MCF 10A (cell line): ENCODE measurements at regions not wholly inside any gene's neighbourhood (a gene's known extent, or its start where the extent isn't known, plus 50 kb on each side); places are given as distances from the start of the nearest gene placed in this dataset.

Experiments used
- BruUV-seq: library from RNA; stranded (reverse); fragments of 400-500 nt; replicated peaks from 2 replicates; lab custom pipeline; 2021; lab: Mats Ljungman, UMichigan
- CTCF ChIA-PET: fragments of 300-600 bp; sonication (Branson Sonifier 250); formaldehyde crosslinking; extraction: SDS; loops from one replicate; lab custom pipeline; 2021; ENCODE audit warnings: antibody characterized with exemption, inconsistent platforms; lab: Yijun Ruan, JAX
- POLR2A ChIA-PET: fragments of 300-600, 350-650 bp; sonication (Branson Sonifier 250); formaldehyde crosslinking; extraction: SDS; loops from one replicate; lab custom pipeline; 2020; ENCODE audit warnings: antibody characterized with exemption, inconsistent platforms; lab: Yijun Ruan, JAX
- DNase-seq: peaks from one replicate; pipeline ENCODE4 v3.0.0-alpha.2; 2018; ENCODE audit not compliant: unreplicated experiment
- H3K27ac Mint-ChIP-seq: one replicate; pipeline ENCODE4 v1.8.0; 2022; ENCODE audit warnings: mild to moderate bottlenecking, low read depth, mixed read lengths; ENCODE audit not compliant: unreplicated experiment
- H3K27me3 Mint-ChIP-seq: one replicate; pipeline ENCODE4 v1.8.0; 2022; ENCODE audit warnings: mixed read lengths; ENCODE audit not compliant: insufficient read depth, unreplicated experiment
- H3K36me3 Mint-ChIP-seq: one replicate; pipeline ENCODE4 v1.8.0; 2022; ENCODE audit warnings: mild to moderate bottlenecking, moderate library complexity, mixed read lengths; ENCODE audit not compliant: insufficient read depth, unreplicated experiment
- H3K4me1 Mint-ChIP-seq: one replicate; pipeline ENCODE4 v1.8.0; 2022; ENCODE audit warnings: mixed read lengths; ENCODE audit not compliant: insufficient read depth, unreplicated experiment
- H3K4me3 Mint-ChIP-seq: one replicate; pipeline ENCODE4 v1.8.0; 2022; ENCODE audit warnings: mild to moderate bottlenecking, moderate library complexity, mixed read lengths; ENCODE audit not compliant: unreplicated experiment
- H3K9me3 Mint-ChIP-seq: one replicate; pipeline ENCODE4 v1.8.0; 2022; ENCODE audit warnings: mixed read lengths; ENCODE audit not compliant: unreplicated experiment
- intact Hi-C: fragments of 100-400 bp; cut with micrococcal nuclease; formaldehyde crosslinking; loops from 2 replicates; pipeline ENCODE4 v1.14.1; 2022
- TF ChIP-seq, protein P1 (sequence below): fragments of 200-600 bp; IDR thresholded peaks from one replicate; pipeline ENCODE4 v1.8.0; 2022; ENCODE audit warnings: antibody characterized with exemption, mild to moderate bottlenecking; ENCODE audit not compliant: unreplicated experiment

DNA sequence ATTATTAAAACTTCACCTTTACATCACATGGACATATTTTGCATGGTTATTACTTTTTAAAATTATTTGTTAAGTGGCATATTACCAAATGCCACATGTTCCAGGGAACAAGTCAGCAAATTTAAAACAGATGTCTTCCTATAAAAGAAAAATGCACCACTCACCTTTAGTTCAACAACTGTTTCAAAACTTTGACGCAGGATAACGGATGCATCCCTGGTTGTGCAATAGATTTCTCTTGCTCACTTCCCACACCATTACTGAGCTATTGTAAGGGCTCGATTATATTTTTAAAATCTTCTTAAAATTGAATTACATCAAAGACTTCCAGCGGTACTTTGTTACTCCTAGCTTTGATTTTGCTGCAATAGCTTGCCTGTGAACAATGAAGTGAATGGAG is 93.0 kb upstream of the ARHGAP24 start:
- intact Hi-C loops, result no loop called here
- no peak for DNase-seq
- H3K9me3 Mint-ChIP-seq, result no peaks in the 10 kb centered on the region
- no peaks in the 10 kb centered on the region for H3K36me3 Mint-ChIP-seq
- POLR2A ChIA-PET, result interaction anchor here (0.7 kb wide), 1 partner anchor 266 kb away, joined by 3 read pairs; no protein-coding TSS in a partner anchor
- CTCF ChIA-PET, result interaction anchor here (1.1 to 3.5 kb wide), 5 partner anchors 10 to 366 kb away, joined by 3 to 11 read pairs (median 4); no protein-coding TSS in a partner anchor
- H3K4me1 Mint-ChIP-seq, result no peaks in the 10 kb centered on the region
- no peak overlapping the region for H3K27ac Mint-ChIP-seq
- no TSS peak for BruUV-seq
- TF ChIP-seq, protein P1, sequence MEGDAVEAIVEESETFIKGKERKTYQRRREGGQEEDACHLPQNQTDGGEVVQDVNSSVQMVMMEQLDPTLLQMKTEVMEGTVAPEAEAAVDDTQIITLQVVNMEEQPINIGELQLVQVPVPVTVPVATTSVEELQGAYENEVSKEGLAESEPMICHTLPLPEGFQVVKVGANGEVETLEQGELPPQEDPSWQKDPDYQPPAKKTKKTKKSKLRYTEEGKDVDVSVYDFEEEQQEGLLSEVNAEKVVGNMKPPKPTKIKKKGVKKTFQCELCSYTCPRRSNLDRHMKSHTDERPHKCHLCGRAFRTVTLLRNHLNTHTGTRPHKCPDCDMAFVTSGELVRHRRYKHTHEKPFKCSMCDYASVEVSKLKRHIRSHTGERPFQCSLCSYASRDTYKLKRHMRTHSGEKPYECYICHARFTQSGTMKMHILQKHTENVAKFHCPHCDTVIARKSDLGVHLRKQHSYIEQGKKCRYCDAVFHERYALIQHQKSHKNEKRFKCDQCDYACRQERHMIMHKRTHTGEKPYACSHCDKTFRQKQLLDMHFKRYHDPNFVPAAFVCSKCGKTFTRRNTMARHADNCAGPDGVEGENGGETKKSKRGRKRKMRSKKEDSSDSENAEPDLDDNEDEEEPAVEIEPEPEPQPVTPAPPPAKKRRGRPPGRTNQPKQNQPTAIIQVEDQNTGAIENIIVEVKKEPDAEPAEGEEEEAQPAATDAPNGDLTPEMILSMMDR, result no peak
- no peaks in the 10 kb centered on the region for H3K27me3 Mint-ChIP-seq
- no peak overlapping the region for H3K4me3 Mint-ChIP-seq

DNA sequence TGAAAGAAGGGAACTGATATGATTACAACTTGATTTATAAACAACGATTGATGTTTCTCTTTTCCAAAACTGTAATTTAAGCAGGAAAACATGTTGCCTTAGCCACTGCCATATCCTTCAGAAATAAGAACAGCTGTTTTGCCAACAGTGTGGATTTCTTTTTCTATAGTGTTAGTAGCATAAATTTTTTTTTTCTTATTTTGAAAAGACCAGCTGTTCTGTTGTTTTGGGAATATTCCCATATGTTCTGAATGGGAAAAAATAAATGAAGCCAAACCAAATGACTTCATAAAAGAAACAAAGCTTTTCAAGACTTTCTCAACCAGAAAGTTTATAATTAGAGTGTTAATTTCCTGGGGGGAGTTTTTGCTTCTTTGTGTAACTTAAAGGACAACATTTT is 83.9 kb upstream of the ARHGAP24 start:
- CTCF ChIA-PET, result interaction anchor here (0.6 kb wide), 1 partner anchor 306 kb away, joined by 4 read pairs; no protein-coding TSS in a partner anchor
- no peak for DNase-seq
- POLR2A ChIA-PET, result no interaction called here
- Mint-ChIP-seq H3K27me3 (no peaks in the 10 kb centered on the region), H3K9me3 (no peaks in the 10 kb centered on the region), H3K36me3 (no peaks in the 10 kb centered on the region), H3K27ac (no peak overlapping the region), H3K4me1 (no peaks in the 10 kb centered on the region), H3K4me3 (no peak overlapping the region)
- no TSS peak for BruUV-seq
- TF ChIP-seq, protein P1, result no peak
- intact Hi-C loops, result no loop called here

DNA sequence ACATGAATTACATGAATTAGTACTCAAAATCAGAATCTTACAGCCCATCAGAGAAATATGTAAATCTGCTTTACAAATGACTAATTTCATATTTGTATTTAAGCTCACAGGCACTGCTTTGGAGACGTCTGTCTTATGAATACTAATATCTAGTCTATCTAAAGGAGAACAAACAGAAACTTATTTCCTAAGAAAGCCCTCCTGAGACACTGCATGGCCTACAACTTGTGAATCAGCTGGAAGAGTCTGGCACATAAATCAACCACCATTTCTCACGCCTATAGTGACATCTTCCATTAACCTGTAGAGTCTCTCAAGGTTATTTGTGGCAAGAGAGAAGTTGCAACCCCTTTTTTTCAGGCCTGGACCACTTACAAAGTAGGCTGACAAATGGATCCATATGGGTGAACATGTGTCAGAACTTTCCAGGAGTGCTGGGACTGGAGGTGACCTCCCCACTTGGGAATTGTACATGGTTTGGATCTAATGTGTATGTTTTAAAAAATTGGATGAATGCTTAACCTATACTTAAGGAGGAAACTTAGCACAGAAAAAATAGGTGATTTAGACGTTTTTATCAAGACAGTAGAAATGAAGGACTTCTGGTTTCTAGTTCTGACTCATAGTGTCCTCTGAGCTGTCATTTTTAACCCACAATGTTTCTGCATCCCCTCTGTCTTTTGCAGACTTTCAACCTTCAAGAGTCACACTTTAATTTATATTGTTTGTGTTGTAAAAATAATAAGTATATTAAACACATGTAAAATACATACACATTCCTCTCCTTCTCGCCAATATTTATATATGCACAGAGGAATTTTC is 83.2 kb upstream of the ARHGAP24 start:
- Mint-ChIP-seq H3K9me3 (no peaks in the 10 kb centered on the region), H3K27ac (no peak overlapping the region), H3K4me3 (no peak overlapping the region), H3K36me3 (no peaks in the 10 kb centered on the region), H3K4me1 (no peaks in the 10 kb centered on the region), H3K27me3 (no peaks in the 10 kb centered on the region)
- TF ChIP-seq, protein P1, result no peak
- BruUV-seq, result no TSS peak
- POLR2A ChIA-PET, result no interaction called here
- CTCF ChIA-PET, result no interaction called here
- intact Hi-C loops, result no loop called here
- no peak for DNase-seq

DNA sequence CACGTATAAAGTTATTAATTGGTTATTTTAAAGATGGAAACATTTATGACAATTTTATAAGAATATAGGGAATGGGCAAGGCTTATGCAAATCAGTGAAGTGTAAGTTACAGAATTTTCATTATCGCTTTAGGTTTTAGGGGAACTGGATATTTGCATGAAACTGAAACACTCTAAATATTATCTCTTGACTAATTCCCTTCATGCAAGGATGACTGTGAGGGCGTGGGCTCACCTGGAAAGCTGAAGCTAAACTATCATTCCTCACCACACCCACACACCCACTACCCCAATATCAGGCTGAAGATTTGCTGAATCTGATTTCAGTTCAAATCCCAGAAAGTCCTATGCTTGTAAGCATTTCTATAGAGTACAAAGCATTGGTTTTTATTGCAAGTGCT is 81.7 kb upstream of the ARHGAP24 start:
- H3K9me3 Mint-ChIP-seq, result no peaks in the 10 kb centered on the region
- H3K4me1 Mint-ChIP-seq, result no peaks in the 10 kb centered on the region
- H3K36me3 Mint-ChIP-seq, result no peaks in the 10 kb centered on the region
- no peak overlapping the region for H3K27ac Mint-ChIP-seq
- H3K4me3 Mint-ChIP-seq, result no peak overlapping the region
- DNase-seq, result no peak
- POLR2A ChIA-PET, result no interaction called here
- CTCF ChIA-PET, result no interaction called here
- no TSS peak for BruUV-seq
- intact Hi-C loops, result no loop called here
- H3K27me3 Mint-ChIP-seq, result no peaks in the 10 kb centered on the region
- TF ChIP-seq, protein P1, result no peak
